IMR-90 (cell line): ENCODE measurements at regions not wholly inside any gene's neighbourhood (a gene's known extent, or its start where the extent isn't known, plus 50 kb on each side); places are given as distances from the start of the nearest gene placed in this dataset.

Experiments
- ATAC-seq: fragments of 200-7000 bp; cut with Tn5 transposase; 2 replicates; pipeline ENCODE4 v1.9.1; 2020; ENCODE audit warnings: low read depth, mild to moderate bottlenecking, moderate library complexity
- BruUV-seq: library from RNA; stranded (reverse); fragments of 400-500 nt; replicated peaks from 2 replicates; lab custom pipeline; 2021; lab: Mats Ljungman, UMichigan
- CTCF ChIA-PET: fragments of 300-600 bp; formaldehyde crosslinking; extraction: SDS; loops from one replicate; lab custom pipeline; 2021; ENCODE audit warnings: antibody characterized with exemption; lab: Yijun Ruan, JAX
- POLR2A ChIA-PET: fragments of 300-600 bp; sonication (Branson Sonifier 250); formaldehyde crosslinking; loops from one replicate; lab custom pipeline; 2022; ENCODE audit warnings: antibody characterized with exemption; ENCODE audit not compliant: unreplicated experiment; lab: Charles Lee
- DNase-seq: peaks from one replicate; pipeline ENCODE4 v3.0.0; 2013
- H2AFZ ChIP-seq: replicated peaks from 2 replicates; pipeline ENCODE3; 2013; ENCODE audit warnings: low read length, mild to moderate bottlenecking; ENCODE audit not compliant: poor library complexity
- H2AK5ac ChIP-seq: 2 replicates; pipeline ENCODE4 v1.6.1; 2013; ENCODE audit warnings: low read depth, low read length, inconsistent platforms
- H2AK9ac ChIP-seq: replicated peaks from 2 replicates; pipeline ENCODE3; 2013; ENCODE audit warnings: mild to moderate bottlenecking, low read depth, low read length, moderate library complexity; ENCODE audit not compliant: poor library complexity
- H2BK120ac ChIP-seq: 2 replicates; pipeline ENCODE4 v1.6.1; 2013; ENCODE audit warnings: low read depth, low read length, inconsistent platforms
- H2BK15ac ChIP-seq: 3 replicates; pipeline ENCODE4 v1.6.1; 2013; ENCODE audit warnings: low read depth, low read length, inconsistent platforms
- H2BK20ac ChIP-seq: 2 replicates; pipeline ENCODE4 v1.6.1; 2013; ENCODE audit warnings: low read depth, mild to moderate bottlenecking, inconsistent platforms, low read length, moderate library complexity
- H2BK5ac ChIP-seq: 2 replicates; pipeline ENCODE4 v1.6.1; 2013; ENCODE audit warnings: mild to moderate bottlenecking, low read depth, low read length, inconsistent platforms; ENCODE audit not compliant: poor library complexity, severe bottlenecking
- H3K14ac ChIP-seq: replicated peaks from 2 replicates; pipeline ENCODE4 v1.6.1; 2013; ENCODE audit warnings: low read depth, low read length, inconsistent platforms
- H3K18ac ChIP-seq: 2 replicates; pipeline ENCODE4 v1.6.1; 2013; ENCODE audit warnings: low read depth, low read length, control low read depth
- H3K23ac ChIP-seq: 2 replicates; pipeline ENCODE4 v1.6.1; 2013; ENCODE audit warnings: low read depth, low read length, inconsistent platforms
- H3K27ac ChIP-seq: 2 replicates; pipeline ENCODE4 v1.5.1; 2013; ENCODE audit warnings: mild to moderate bottlenecking, control low read depth, low read length; ENCODE audit not compliant: insufficient read depth
- H3K27me3 ChIP-seq: 2 replicates; pipeline ENCODE4 v1.6.1; 2013; ENCODE audit warnings: low read length; ENCODE audit not compliant: control insufficient read depth, insufficient read depth
- H3K36me3 ChIP-seq: 2 replicates; pipeline ENCODE4 v1.6.1; 2013; ENCODE audit warnings: low read length, mixed read lengths; ENCODE audit not compliant: control insufficient read depth, insufficient read depth
- H3K4ac ChIP-seq: 2 replicates; pipeline ENCODE4 v1.6.1; 2013; ENCODE audit warnings: low read depth, low read length, inconsistent platforms
- H3K4me1 ChIP-seq: 2 replicates; pipeline ENCODE4 v1.6.1; 2013; ENCODE audit warnings: low read length, mixed read lengths; ENCODE audit not compliant: control insufficient read depth, insufficient read depth
- H3K4me2 ChIP-seq: 2 replicates; pipeline ENCODE4 v1.6.1; 2013; ENCODE audit warnings: low read depth, mild to moderate bottlenecking, control low read depth, low read length, moderate library complexity
- H3K4me3 ChIP-seq: 2 replicates; pipeline ENCODE4 v1.5.1; 2013; ENCODE audit warnings: low read depth, mild to moderate bottlenecking, control low read depth, low read length, moderate library complexity; ENCODE audit not compliant: insufficient read depth
- H3K56ac ChIP-seq: 2 replicates; pipeline ENCODE4 v1.6.1; 2013; ENCODE audit warnings: low read length, inconsistent platforms; ENCODE audit not compliant: insufficient read depth; ENCODE audit errors: extremely low read depth
- H3K79me1 ChIP-seq, 2 experiments: 2 replicates each; pipeline ENCODE4 v1.6.1; 2013; ENCODE audit warnings: low read length in 2 of 2, inconsistent platforms in 1 of 2, low read depth in 1 of 2
- H3K9ac ChIP-seq: 2 replicates; pipeline ENCODE4 v1.6.1; 2013; ENCODE audit warnings: low read depth, low read length, control low read depth
- H3K9me1 ChIP-seq: 2 replicates; pipeline ENCODE4 v1.6.1; 2013; ENCODE audit warnings: low read length, inconsistent platforms; ENCODE audit not compliant: insufficient read depth
- H3K9me3 ChIP-seq: 2 replicates; pipeline ENCODE4 v1.6.1; 2013; ENCODE audit warnings: low read length; ENCODE audit not compliant: control insufficient read depth, insufficient read depth
- H4K20me1 ChIP-seq: 2 replicates; pipeline ENCODE4 v1.6.1; 2013; ENCODE audit warnings: low read length, inconsistent platforms; ENCODE audit not compliant: insufficient read depth
- H4K5ac ChIP-seq: 2 replicates; pipeline ENCODE4 v1.6.1; 2013; ENCODE audit warnings: mild to moderate bottlenecking, low read depth, low read length, control low read depth
- H4K8ac ChIP-seq, 2 experiments: 2 replicates each; pipeline ENCODE4 v1.6.1; 2013; ENCODE audit warnings: low read depth in 2 of 2, low read length in 2 of 2, control low read depth in 1 of 2, inconsistent platforms in 1 of 2
- H4K91ac ChIP-seq: 2 replicates; pipeline ENCODE4 v1.6.1; 2013; ENCODE audit warnings: low read depth, low read length, inconsistent platforms; ENCODE audit not compliant: insufficient read depth
- BHLHE40 ChIP-seq: fragments of 150-350 bp; IDR thresholded peaks from 2 replicates; pipeline ENCODE4 v1.6.1; 2016; ENCODE audit warnings: mild to moderate bottlenecking, low read depth, low read length
- CEBPB ChIP-seq: IDR thresholded peaks from 2 replicates; pipeline ENCODE4 v1.6.1; 2012; ENCODE audit warnings: low read depth, low read length, improper control_type of control experiment
- CHD1 ChIP-seq: IDR thresholded peaks from 2 replicates; pipeline ENCODE4 v1.6.1; 2012; ENCODE audit warnings: low read depth, low read length, improper control_type of control experiment
- FOS ChIP-seq: fragments of 150-350 bp; IDR thresholded peaks from 2 replicates; pipeline ENCODE4 v1.6.1; 2016; ENCODE audit warnings: low read depth, low read length
- NFE2L2 ChIP-seq: fragments of 150-350 bp; IDR thresholded peaks from 2 replicates; pipeline ENCODE4 v1.6.1; 2016; ENCODE audit warnings: low read depth, mild to moderate bottlenecking, low read length
- RAD21 ChIP-seq: IDR thresholded peaks from 2 replicates; pipeline ENCODE4 v1.6.1; 2012; ENCODE audit warnings: low read length, improper control_type of control experiment
- RFX5 ChIP-seq: IDR thresholded peaks from 2 replicates; pipeline ENCODE4 v1.8.0; 2012; ENCODE audit warnings: low read depth, mild to moderate bottlenecking, low read length, moderate library complexity
- SMC3 ChIP-seq: fragments of 150-350 bp; IDR thresholded peaks from 2 replicates; pipeline ENCODE4 v1.6.1; 2016; ENCODE audit warnings: low read depth, mild to moderate bottlenecking, antibody characterized with exemption, low read length, moderate library complexity
- WGBS, 2 experiments: methylation state at CpG; one replicate each; pipeline versions ENCODE4 v1.1.5 to v1.1.7; 2013; ENCODE audit warnings: missing lambda C conversion rate in 2 of 2; ENCODE audit not compliant: insufficient read length in 1 of 2; ENCODE audit errors: extremely low coverage in 2 of 2; 5-methylcytosine and 5-hydroxymethylcytosine counted together
- dilution Hi-C: fragments of 300-500 bp; cut with HindIII; formaldehyde crosslinking; loops from one replicate; pipeline ENCODE4 v1.14.3; 2018; ENCODE audit warnings: low sequenced_read_pairs; ENCODE audit not compliant: unreplicated experiment
- in situ Hi-C: fragments of 300-500 bp; cut with MboI; formaldehyde crosslinking; loops from 3 replicates; pipeline ENCODE4 v1.14.3; 2019; ENCODE audit warnings: low sequenced_read_pairs, inconsistent platforms, mixed read lengths
- intact Hi-C: fragments of 100-400 bp; cut with micrococcal nuclease; formaldehyde crosslinking; loops from 2 replicates; pipeline ENCODE4 v1.10.0; 2022
- TF ChIP-seq, protein P1 (sequence below): fragments of 150-350 bp; IDR thresholded peaks from 2 replicates; pipeline ENCODE4 v1.6.1; 2017; ENCODE audit warnings: mild to moderate bottlenecking, antibody characterized with exemption, low read length, low read depth
- TF ChIP-seq, protein P2 (sequence below): conservative IDR thresholded peaks from 2 replicates; pipeline ENCODE4 v1.5.1; 2012; ENCODE audit warnings: mild to moderate bottlenecking, low read depth, low read length, improper control_type of control experiment
- TF ChIP-seq, protein P3 (sequence below): fragments of 150-350 bp; IDR thresholded peaks from 2 replicates; pipeline ENCODE4 v1.6.1; 2016; ENCODE audit warnings: low read depth, mild to moderate bottlenecking, low read length, moderate library complexity, borderline replicate concordance

DNA sequence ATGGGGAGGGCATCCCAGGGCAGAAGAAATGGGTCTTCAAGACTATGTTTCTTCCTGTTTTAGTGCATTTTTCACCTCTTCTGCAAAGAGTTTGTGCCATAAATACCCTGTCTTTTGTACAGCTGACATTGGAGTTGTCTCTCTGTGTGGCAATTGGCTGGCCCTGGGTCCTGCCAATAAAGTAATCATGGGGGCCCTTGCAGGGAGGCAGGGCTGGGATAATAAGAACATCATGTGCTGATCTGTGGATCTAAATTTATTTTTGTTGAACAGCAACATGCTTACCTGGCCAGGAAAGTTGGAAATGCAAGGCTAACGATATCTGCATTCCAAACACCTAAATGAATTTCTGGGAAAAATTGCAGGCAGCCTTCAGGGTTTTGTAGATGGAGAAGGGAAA, 174.6 kb upstream of the GATB start:
- no TSS peak for BruUV-seq
- no peak overlapping the region for H2BK20ac ChIP-seq
- in situ Hi-C loops = no loop called here
- H3K23ac ChIP-seq = no peak overlapping the region
- H2BK5ac ChIP-seq = no peak overlapping the region
- ATAC-seq = no peak
- dilution Hi-C loops = no loop called here
- H2AK9ac ChIP-seq = no peak overlapping the region
- H3K27ac ChIP-seq = no peak overlapping the region
- H4K8ac ChIP-seq = no peak overlapping the region
- no peaks in the 10 kb centered on the region for H3K9me3 ChIP-seq
- no peak overlapping the region for H3K4me3 ChIP-seq
- no peak overlapping the region for H3K4ac ChIP-seq
- no peaks in the 10 kb centered on the region for H4K20me1 ChIP-seq
- intact Hi-C loops = no loop called here
- H3K4me1 ChIP-seq = no peaks in the 10 kb centered on the region
- no peaks in the 10 kb centered on the region for H3K36me3 ChIP-seq
- no peaks in the 10 kb centered on the region for H3K79me1 ChIP-seq
- no peak overlapping the region for H3K14ac ChIP-seq
- no peak overlapping the region for H3K9ac ChIP-seq
- POLR2A ChIA-PET = no interaction called here
- H3K4me2 ChIP-seq = no peak overlapping the region
- H3K27me3 ChIP-seq = peaks cover 15% of the 10 kb centered on the region
- H3K9me1 ChIP-seq = no peaks in the 10 kb centered on the region
- H3K56ac ChIP-seq = no peak overlapping the region
- no peak overlapping the region for H4K5ac ChIP-seq
- DNase-seq = no peak
- H2AFZ ChIP-seq = no peak overlapping the region
- TF ChIP-seq BHLHE40 (no peak), CEBPB (no peak), NFE2L2 (no peak), SMC3 (no peak), CHD1 (no peak), RFX5 (no peak), RAD21 (no peak), FOS (no peak)
- TF ChIP-seq, protein P1, sequence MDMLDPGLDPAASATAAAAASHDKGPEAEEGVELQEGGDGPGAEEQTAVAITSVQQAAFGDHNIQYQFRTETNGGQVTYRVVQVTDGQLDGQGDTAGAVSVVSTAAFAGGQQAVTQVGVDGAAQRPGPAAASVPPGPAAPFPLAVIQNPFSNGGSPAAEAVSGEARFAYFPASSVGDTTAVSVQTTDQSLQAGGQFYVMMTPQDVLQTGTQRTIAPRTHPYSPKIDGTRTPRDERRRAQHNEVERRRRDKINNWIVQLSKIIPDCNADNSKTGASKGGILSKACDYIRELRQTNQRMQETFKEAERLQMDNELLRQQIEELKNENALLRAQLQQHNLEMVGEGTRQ = no peak
- TF ChIP-seq, protein P2, sequence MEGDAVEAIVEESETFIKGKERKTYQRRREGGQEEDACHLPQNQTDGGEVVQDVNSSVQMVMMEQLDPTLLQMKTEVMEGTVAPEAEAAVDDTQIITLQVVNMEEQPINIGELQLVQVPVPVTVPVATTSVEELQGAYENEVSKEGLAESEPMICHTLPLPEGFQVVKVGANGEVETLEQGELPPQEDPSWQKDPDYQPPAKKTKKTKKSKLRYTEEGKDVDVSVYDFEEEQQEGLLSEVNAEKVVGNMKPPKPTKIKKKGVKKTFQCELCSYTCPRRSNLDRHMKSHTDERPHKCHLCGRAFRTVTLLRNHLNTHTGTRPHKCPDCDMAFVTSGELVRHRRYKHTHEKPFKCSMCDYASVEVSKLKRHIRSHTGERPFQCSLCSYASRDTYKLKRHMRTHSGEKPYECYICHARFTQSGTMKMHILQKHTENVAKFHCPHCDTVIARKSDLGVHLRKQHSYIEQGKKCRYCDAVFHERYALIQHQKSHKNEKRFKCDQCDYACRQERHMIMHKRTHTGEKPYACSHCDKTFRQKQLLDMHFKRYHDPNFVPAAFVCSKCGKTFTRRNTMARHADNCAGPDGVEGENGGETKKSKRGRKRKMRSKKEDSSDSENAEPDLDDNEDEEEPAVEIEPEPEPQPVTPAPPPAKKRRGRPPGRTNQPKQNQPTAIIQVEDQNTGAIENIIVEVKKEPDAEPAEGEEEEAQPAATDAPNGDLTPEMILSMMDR = no peak
- TF ChIP-seq, protein P3, sequence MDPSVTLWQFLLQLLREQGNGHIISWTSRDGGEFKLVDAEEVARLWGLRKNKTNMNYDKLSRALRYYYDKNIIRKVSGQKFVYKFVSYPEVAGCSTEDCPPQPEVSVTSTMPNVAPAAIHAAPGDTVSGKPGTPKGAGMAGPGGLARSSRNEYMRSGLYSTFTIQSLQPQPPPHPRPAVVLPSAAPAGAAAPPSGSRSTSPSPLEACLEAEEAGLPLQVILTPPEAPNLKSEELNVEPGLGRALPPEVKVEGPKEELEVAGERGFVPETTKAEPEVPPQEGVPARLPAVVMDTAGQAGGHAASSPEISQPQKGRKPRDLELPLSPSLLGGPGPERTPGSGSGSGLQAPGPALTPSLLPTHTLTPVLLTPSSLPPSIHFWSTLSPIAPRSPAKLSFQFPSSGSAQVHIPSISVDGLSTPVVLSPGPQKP = no peak
- CTCF ChIA-PET = no interaction called here
- no peak overlapping the region for H4K91ac ChIP-seq
- no peak overlapping the region for H3K18ac ChIP-seq
- WGBS, 2 experiments = no CpG with 5 or more reads among the region's 1 CpG
- no peak overlapping the region for H2BK120ac ChIP-seq
- no peak overlapping the region for H2BK15ac ChIP-seq
- no peak overlapping the region for H2AK5ac ChIP-seq
